T1000 (cell line): ENCODE measurements at regions not wholly inside any gene's neighbourhood (a gene's known extent, or its start where the extent isn't known, plus 50 kb on each side); places are given as distances from the start of the nearest gene placed in this dataset.

Experiments
- DNase-seq: peaks from one replicate; lab custom pipeline; 2025; ENCODE audit warnings: mixed read lengths; lab: John Stamatoyannopoulos, UW

GRCh38 chr6:4587171-4587570, 189.0 kb upstream of the CDYL start:
- DNase-seq = no peak

GRCh38 chr6:4586469-4586859, 189.7 kb upstream of the CDYL start:
- no peak for DNase-seq

- no peak for DNase-seq
Observed at GRCh38 chr6:4585682-4586468, 190.3 kb upstream of the CDYL start.

GRCh38 chr6:4584801-4585200, 191.4 kb upstream of the CDYL start:
- no peak for DNase-seq

- no peak for DNase-seq
Observed at GRCh38 chr6:4582506-4583417, 193.4 kb upstream of the CDYL start.

- DNase-seq = peak; percentile 44
Observed at GRCh38 chr6:4581468-4582385, 194.5 kb upstream of the CDYL start.

GRCh38 chr6:4580361-4580760, 195.8 kb upstream of the CDYL start:
- DNase-seq = no peak

- no peak for DNase-seq
Observed at GRCh38 chr6:4577406-4577805, 198.8 kb upstream of the CDYL start.

- no peak for DNase-seq
Observed at GRCh38 chr6:4575714-4576113, 200.5 kb upstream of the CDYL start.

GRCh38 chr6:4574007-4574406, 202.2 kb upstream of the CDYL start:
- DNase-seq = no peak

GRCh38 chr6:4571011-4571410, 205.2 kb upstream of the CDYL start:
- DNase-seq = no peak

GRCh38 chr6:4568138-4568537, 208.1 kb upstream of the CDYL start:
- no peak for DNase-seq

GRCh38 chr6:4567141-4567540, 209.1 kb upstream of the CDYL start:
- DNase-seq = no peak

GRCh38 chr6:4565301-4566250, 210.6 kb upstream of the CDYL start:
- no peak for DNase-seq

- DNase-seq = no peak
Observed at GRCh38 chr6:4564801-4565271, 211.4 kb upstream of the CDYL start.

- DNase-seq = no peak
Observed at GRCh38 chr6:4563877-4564276, 212.3 kb upstream of the CDYL start.

- DNase-seq = no peak
Observed at GRCh38 chr6:4563156-4563555, 213.0 kb upstream of the CDYL start.

- DNase-seq = no peak
Observed at GRCh38 chr6:4561773-4562400, 214.3 kb upstream of the CDYL start.

- no peak for DNase-seq
Observed at GRCh38 chr6:4561078-4561435, 215.1 kb upstream of the CDYL start.
